Liver (tissue), 8 donors: ENCODE measurements at regions not wholly inside any gene's neighbourhood (a gene's known extent, or its start where the extent isn't known, plus 50 kb on each side); places are given as distances from the start of the nearest gene placed in this dataset.

ENCODE experiments used
- DNase-seq: peaks from one replicate; pipeline ENCODE4 v3.0.0-alpha.2; 2017; ENCODE audit warnings: low spot score
- H3K27ac ChIP-seq, 2 donors: one replicate each; pipeline ENCODE4 v1.7.0; 2013; ENCODE audit warnings: inconsistent platforms in 2 of 2, low read length in 2 of 2, control low read depth in 1 of 2, low read depth in 1 of 2, mild to moderate bottlenecking in 1 of 2
- H3K27me3 ChIP-seq, 4 donors: one replicate each; pipeline versions ENCODE4 v1.6.1 to v1.7.0; 2013; ENCODE audit warnings: low read length in 3 of 4, inconsistent platforms in 1 of 4, mild to moderate bottlenecking in 1 of 4, moderate library complexity in 1 of 4; ENCODE audit not compliant: control insufficient read depth in 4 of 4, insufficient read depth in 4 of 4
- H3K36me3 ChIP-seq, 4 donors: one replicate each; pipeline versions ENCODE4 v1.6.1 to v1.7.0; 2013; ENCODE audit warnings: low read length in 3 of 4, mild to moderate bottlenecking in 3 of 4, low read depth in 1 of 4, moderate library complexity in 1 of 4; ENCODE audit not compliant: control insufficient read depth in 4 of 4, insufficient read depth in 3 of 4
- H3K4me1 ChIP-seq, 4 donors: one replicate each; pipeline versions ENCODE4 v1.6.1 to v1.7.0; 2013; ENCODE audit warnings: low read length in 3 of 4, mild to moderate bottlenecking in 3 of 4, moderate library complexity in 1 of 4; ENCODE audit not compliant: control insufficient read depth in 4 of 4, insufficient read depth in 4 of 4
- H3K4me3 ChIP-seq, 3 donors: one replicate each; pipeline versions ENCODE4 v1.6.1 to v1.7.0; 2013; ENCODE audit warnings: low read length in 3 of 3, control low read depth in 1 of 3, low read depth in 1 of 3, mild to moderate bottlenecking in 1 of 3
- H3K9ac ChIP-seq, 2 donors: one replicate each; pipeline ENCODE4 v1.7.0; 2013; ENCODE audit warnings: low read length in 2 of 2, mild to moderate bottlenecking in 2 of 2, moderate library complexity in 2 of 2, control low read depth in 1 of 2, low read depth in 1 of 2
- H3K9me3 ChIP-seq, 4 donors: one replicate each; pipeline versions ENCODE4 v1.6.1 to v1.7.0; 2013; ENCODE audit warnings: low read length in 3 of 4; ENCODE audit not compliant: control insufficient read depth in 4 of 4
- EGR1 ChIP-seq, 2 donors: IDR thresholded peaks; 2 replicates each; pipeline ENCODE4 v1.6.1; 2016 to 2018; ENCODE audit warnings: antibody characterized with exemption in 2 of 2, low read depth in 2 of 2
- HNF4G ChIP-seq: IDR thresholded peaks from 2 replicates; pipeline ENCODE4 v1.6.1; 2016; ENCODE audit warnings: antibody characterized with exemption
- NR2F2 ChIP-seq: IDR thresholded peaks from 2 replicates; pipeline ENCODE4 v1.6.1; 2016; ENCODE audit warnings: antibody characterized with exemption
- RAD21 ChIP-seq, 2 donors: IDR thresholded peaks; 2 replicates each; pipeline ENCODE4 v1.6.1; 2016; ENCODE audit warnings: antibody characterized with exemption in 2 of 2, mild to moderate bottlenecking in 2 of 2
- SP1 ChIP-seq: IDR thresholded peaks from 2 replicates; pipeline ENCODE4 v1.6.1; 2018; ENCODE audit warnings: antibody characterized with exemption, mild to moderate bottlenecking
- TAF1 ChIP-seq: conservative IDR thresholded peaks from 2 replicates; pipeline ENCODE4 v1.6.1; 2016; ENCODE audit warnings: antibody characterized with exemption, mild to moderate bottlenecking
- WGBS: extraction: QIAGEN DNeasy Blood & Tissue Kit; methylation state at CpG from one replicate; pipeline ENCODE4 v1.1.7; 2013; 5-methylcytosine and 5-hydroxymethylcytosine counted together
- TF ChIP-seq, protein P1 (sequence below): fragments of 150-350 bp; IDR thresholded peaks from 2 replicates; pipeline ENCODE4 v1.5.1; 2017; ENCODE audit warnings: improper control_type of control experiment, low read depth, low read length; ENCODE audit not compliant: missing input control
- TF ChIP-seq, protein P2 (sequence below): IDR thresholded peaks from 2 replicates; pipeline ENCODE4 v1.6.1; 2016; ENCODE audit warnings: antibody characterized with exemption
- TF ChIP-seq, protein P3 (sequence below): IDR thresholded peaks from 2 replicates; pipeline ENCODE4 v1.6.1; 2016; ENCODE audit warnings: antibody characterized with exemption
- TF ChIP-seq, protein P4 (sequence below): IDR thresholded peaks from 2 replicates; pipeline ENCODE4 v1.6.1; 2016; ENCODE audit warnings: antibody characterized with exemption
- donor health status: healthy.
- donor health status: healthy.
- donor health status: healthy.
- donor health status: healthy.
- donor health status: healthy.

DNA sequence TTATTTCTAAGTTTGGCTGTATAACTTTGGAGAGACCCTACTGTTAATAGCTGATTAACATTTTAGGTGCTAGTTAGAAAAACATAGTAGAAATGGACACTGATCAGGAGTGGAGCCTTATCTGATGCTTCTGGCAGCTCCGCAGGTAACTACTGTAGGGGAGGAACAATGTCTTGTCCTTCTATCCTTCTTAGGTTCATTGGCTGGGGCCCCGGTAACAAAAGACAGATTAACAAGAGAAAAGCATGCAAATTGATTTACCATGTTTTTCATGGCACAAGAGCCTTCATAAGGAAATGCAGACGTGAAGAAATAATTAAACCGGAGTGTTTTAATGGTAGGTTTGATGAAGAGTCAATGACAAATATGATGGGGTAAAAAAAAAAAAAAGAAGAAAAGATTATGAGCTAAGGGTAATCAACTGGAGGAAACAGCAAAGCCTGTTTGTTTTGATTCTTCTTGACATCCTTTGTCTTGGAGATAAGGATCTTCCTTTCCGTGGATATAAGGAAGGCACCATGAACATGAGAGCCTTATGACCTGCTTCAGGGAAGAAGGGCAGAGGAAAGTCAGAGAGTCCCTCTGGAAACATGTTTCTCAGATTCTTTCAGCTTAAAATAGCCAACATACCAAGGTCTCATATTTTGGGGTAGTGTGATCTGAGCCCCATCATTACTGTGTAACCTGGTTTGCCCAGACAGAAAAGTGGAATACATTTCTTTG, 62.4 kb upstream of the GCFC2 start:
- Histone ChIP-seq H3K27me3 (peaks cover 0 to 6% (median 0%) of the 10 kb centered on the region in 4 donors), H3K4me3 (no peak overlapping the region), H3K9ac (no peak overlapping the region), H3K9me3 (no peaks in the 10 kb centered on the region), H3K27ac (no peak overlapping the region), H3K36me3 (no peaks in the 10 kb centered on the region), H3K4me1 (no peaks in the 10 kb centered on the region)
- 30% methylated on average over 5 of the region's 5 CpGs for WGBS
- TF ChIP-seq, protein P1, sequence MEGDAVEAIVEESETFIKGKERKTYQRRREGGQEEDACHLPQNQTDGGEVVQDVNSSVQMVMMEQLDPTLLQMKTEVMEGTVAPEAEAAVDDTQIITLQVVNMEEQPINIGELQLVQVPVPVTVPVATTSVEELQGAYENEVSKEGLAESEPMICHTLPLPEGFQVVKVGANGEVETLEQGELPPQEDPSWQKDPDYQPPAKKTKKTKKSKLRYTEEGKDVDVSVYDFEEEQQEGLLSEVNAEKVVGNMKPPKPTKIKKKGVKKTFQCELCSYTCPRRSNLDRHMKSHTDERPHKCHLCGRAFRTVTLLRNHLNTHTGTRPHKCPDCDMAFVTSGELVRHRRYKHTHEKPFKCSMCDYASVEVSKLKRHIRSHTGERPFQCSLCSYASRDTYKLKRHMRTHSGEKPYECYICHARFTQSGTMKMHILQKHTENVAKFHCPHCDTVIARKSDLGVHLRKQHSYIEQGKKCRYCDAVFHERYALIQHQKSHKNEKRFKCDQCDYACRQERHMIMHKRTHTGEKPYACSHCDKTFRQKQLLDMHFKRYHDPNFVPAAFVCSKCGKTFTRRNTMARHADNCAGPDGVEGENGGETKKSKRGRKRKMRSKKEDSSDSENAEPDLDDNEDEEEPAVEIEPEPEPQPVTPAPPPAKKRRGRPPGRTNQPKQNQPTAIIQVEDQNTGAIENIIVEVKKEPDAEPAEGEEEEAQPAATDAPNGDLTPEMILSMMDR, result no peak
- TF ChIP-seq, protein P2, sequence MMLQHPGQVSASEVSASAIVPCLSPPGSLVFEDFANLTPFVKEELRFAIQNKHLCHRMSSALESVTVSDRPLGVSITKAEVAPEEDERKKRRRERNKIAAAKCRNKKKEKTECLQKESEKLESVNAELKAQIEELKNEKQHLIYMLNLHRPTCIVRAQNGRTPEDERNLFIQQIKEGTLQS, result no peak
- no peak for TF ChIP-seq SP1
- no peak for DNase-seq

GRCh38 chr2:75765798-75766197, 55.1 kb upstream of the GCFC2 start:
- H3K4me3 ChIP-seq, result no peak overlapping the region
- peaks cover 0 to 4% (median 0%) of the 10 kb centered on the region in 4 donors for H3K9me3 ChIP-seq
- H3K36me3 ChIP-seq, result no peaks in the 10 kb centered on the region
- no peaks in the 10 kb centered on the region for H3K4me1 ChIP-seq
- no peak overlapping the region for H3K9ac ChIP-seq
- DNase-seq, result no peak
- TF ChIP-seq HNF4G, result no peak
- H3K27me3 ChIP-seq, result peaks cover 0 to 8% (median 3%) of the 10 kb centered on the region in 4 donors
- no peak overlapping the region for H3K27ac ChIP-seq
- WGBS, result 72% methylated on average over 1 of the region's 1 CpG

GRCh38 chr2:75764611-75765010, 53.9 kb upstream of the GCFC2 start:
- Histone ChIP-seq H3K4me1 (no peaks in the 10 kb centered on the region), H3K27me3 (peaks cover 0 to 8% (median 3%) of the 10 kb centered on the region in 4 donors), H3K27ac (no peak overlapping the region), H3K9ac (no peak overlapping the region), H3K9me3 (peaks cover 0 to 4% (median 0%) of the 10 kb centered on the region in 4 donors), H3K4me3 (no peak overlapping the region), H3K36me3 (no peaks in the 10 kb centered on the region)
- no peak for DNase-seq
- WGBS, result 66% methylated on average over 3 of the region's 3 CpGs
- TF ChIP-seq EGR1 (IDR thresholded peaks at IDR 0.05; ENCODE audit: low read depth in 2 of 2), result no peak
- TF ChIP-seq, protein P3, sequence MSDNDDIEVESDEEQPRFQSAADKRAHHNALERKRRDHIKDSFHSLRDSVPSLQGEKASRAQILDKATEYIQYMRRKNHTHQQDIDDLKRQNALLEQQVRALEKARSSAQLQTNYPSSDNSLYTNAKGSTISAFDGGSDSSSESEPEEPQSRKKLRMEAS, result no peak
- TF ChIP-seq SP1, result no peak
- no peak for TF ChIP-seq NR2F2
- TF ChIP-seq RAD21 (IDR thresholded peaks at IDR 0.05), result no peak
- TF ChIP-seq, protein P1, result no peak
- TF ChIP-seq TAF1, result no peak
- TF ChIP-seq, protein P2, result no peak
- TF ChIP-seq, protein P4, sequence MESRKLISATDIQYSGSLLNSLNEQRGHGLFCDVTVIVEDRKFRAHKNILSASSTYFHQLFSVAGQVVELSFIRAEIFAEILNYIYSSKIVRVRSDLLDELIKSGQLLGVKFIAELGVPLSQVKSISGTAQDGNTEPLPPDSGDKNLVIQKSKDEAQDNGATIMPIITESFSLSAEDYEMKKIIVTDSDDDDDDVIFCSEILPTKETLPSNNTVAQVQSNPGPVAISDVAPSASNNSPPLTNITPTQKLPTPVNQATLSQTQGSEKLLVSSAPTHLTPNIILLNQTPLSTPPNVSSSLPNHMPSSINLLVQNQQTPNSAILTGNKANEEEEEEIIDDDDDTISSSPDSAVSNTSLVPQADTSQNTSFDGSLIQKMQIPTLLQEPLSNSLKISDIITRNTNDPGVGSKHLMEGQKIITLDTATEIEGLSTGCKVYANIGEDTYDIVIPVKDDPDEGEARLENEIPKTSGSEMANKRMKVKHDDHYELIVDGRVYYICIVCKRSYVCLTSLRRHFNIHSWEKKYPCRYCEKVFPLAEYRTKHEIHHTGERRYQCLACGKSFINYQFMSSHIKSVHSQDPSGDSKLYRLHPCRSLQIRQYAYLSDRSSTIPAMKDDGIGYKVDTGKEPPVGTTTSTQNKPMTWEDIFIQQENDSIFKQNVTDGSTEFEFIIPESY, result no peak
